DOHH2 (cell line): ENCODE measurements at regions not wholly inside any gene's neighbourhood (a gene's known extent, or its start where the extent isn't known, plus 50 kb on each side); places are given as distances from the start of the nearest gene placed in this dataset.

Source experiments
- H3F3A ChIP-seq: fragments of 200-600 bp; sonication (generic), shearing (Covaris generic); 2 replicates; pipeline ENCODE4 v1.6.0; 2016; ENCODE audit warnings: antibody characterized with exemption, mild to moderate bottlenecking; ENCODE audit not compliant: control insufficient read depth, insufficient read depth
- H3K27ac ChIP-seq: fragments of 200-600 bp; sonication (generic); 2 replicates; pipeline ENCODE4 v1.5.1; 2014; ENCODE audit warnings: low read depth, mild to moderate bottlenecking, low read length, moderate library complexity
- H3K27me3 ChIP-seq: fragments of 200-600 bp; sonication (generic); 2 replicates; pipeline ENCODE4 v1.6.1; 2014; ENCODE audit warnings: mild to moderate bottlenecking, low read length, mixed read lengths; ENCODE audit not compliant: control insufficient read depth
- H3K36me3 ChIP-seq: fragments of 200-600 bp; sonication (generic); 2 replicates; pipeline ENCODE4 v1.6.1; 2014; ENCODE audit warnings: mild to moderate bottlenecking, low read length, moderate library complexity, mixed read lengths; ENCODE audit not compliant: control insufficient read depth
- H3K4me1 ChIP-seq: fragments of 200-600 bp; sonication (generic); 2 replicates; pipeline ENCODE4 v1.6.1; 2014; ENCODE audit warnings: mild to moderate bottlenecking, low read length, mixed read lengths; ENCODE audit not compliant: control insufficient read depth
- H3K4me2 ChIP-seq: fragments of 200-600 bp; sonication (generic); 2 replicates; pipeline ENCODE4 v1.6.0; 2014; ENCODE audit warnings: mild to moderate bottlenecking, low read length, moderate library complexity
- H3K4me3 ChIP-seq: fragments of 200-600 bp; sonication (generic); 2 replicates; pipeline ENCODE4 v1.5.1; 2014; ENCODE audit warnings: mild to moderate bottlenecking, low read length, mixed read lengths
- H3K79me2 ChIP-seq: fragments of 200-600 bp; sonication (generic); 2 replicates; pipeline ENCODE4 v1.6.1; 2014; ENCODE audit warnings: mild to moderate bottlenecking, low read length, mixed read lengths; ENCODE audit not compliant: control insufficient read depth
- H3K9me2 ChIP-seq: fragments of 200-600 bp; sonication (generic); replicated peaks from 2 replicates; pipeline ENCODE4 v1.6.1; 2014; ENCODE audit warnings: mild to moderate bottlenecking, low read length, mixed read lengths; ENCODE audit not compliant: control insufficient read depth
- H3K9me3 ChIP-seq: fragments of 200-600 bp; sonication (generic); 2 replicates; pipeline ENCODE4 v1.6.1; 2014; ENCODE audit warnings: antibody characterized with exemption, low read length, mixed read lengths; ENCODE audit not compliant: control insufficient read depth, insufficient read depth
- H4K20me1 ChIP-seq: fragments of 200-600 bp; sonication (generic); 2 replicates; pipeline ENCODE4 v1.6.0; 2014; ENCODE audit warnings: low read depth, mild to moderate bottlenecking, antibody characterized with exemption, low read length, moderate library complexity; ENCODE audit not compliant: control insufficient read depth, insufficient read depth
- EZH2phosphoT487 ChIP-seq: fragments of 200-600 bp; sonication (generic); IDR thresholded peaks from 2 replicates; pipeline ENCODE4 v1.6.1; 2017; ENCODE audit warnings: borderline replicate concordance, mild to moderate bottlenecking, antibody characterized with exemption, low read length, moderate library complexity, mixed read lengths
- TF ChIP-seq, protein P1 (sequence below): fragments of 200-600 bp; sonication (generic); IDR thresholded peaks from one replicate; pipeline ENCODE4 v1.5.1; 2014; ENCODE audit warnings: antibody characterized with exemption, mild to moderate bottlenecking, low read depth, low read length; ENCODE audit not compliant: poor library complexity, severe bottlenecking

DNA sequence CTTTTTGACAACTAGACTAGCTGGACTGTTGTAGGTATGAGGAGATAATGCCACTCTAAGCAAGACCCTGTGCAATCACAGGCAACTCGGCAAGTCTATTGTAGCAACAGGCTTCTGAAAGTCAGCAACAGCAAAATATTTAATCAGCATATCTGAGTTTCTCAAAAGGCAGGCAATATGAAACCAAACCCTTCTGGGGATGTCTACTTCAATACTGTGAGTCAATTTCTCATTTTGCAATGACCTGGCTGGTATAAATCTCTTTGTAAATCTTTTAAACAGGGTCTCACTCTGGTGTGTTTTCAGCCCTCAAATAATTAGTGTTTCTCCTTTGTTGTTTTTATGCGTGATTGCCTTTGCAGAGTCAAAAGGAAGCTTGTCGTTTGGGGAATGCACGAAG lies 1044.5 kb downstream of the NTRK3 start:
- no peaks in the 10 kb centered on the region for H3K79me2 ChIP-seq
- no peaks in the 10 kb centered on the region for H3K27me3 ChIP-seq
- no peaks in the 10 kb centered on the region for H3K9me2 ChIP-seq
- H3K4me2 ChIP-seq, result no peak overlapping the region
- H4K20me1 ChIP-seq, result no peaks in the 10 kb centered on the region
- H3K36me3 ChIP-seq, result no peaks in the 10 kb centered on the region
- H3K4me1 ChIP-seq, result no peaks in the 10 kb centered on the region
- H3K27ac ChIP-seq, result no peak overlapping the region
- TF ChIP-seq, protein P1, sequence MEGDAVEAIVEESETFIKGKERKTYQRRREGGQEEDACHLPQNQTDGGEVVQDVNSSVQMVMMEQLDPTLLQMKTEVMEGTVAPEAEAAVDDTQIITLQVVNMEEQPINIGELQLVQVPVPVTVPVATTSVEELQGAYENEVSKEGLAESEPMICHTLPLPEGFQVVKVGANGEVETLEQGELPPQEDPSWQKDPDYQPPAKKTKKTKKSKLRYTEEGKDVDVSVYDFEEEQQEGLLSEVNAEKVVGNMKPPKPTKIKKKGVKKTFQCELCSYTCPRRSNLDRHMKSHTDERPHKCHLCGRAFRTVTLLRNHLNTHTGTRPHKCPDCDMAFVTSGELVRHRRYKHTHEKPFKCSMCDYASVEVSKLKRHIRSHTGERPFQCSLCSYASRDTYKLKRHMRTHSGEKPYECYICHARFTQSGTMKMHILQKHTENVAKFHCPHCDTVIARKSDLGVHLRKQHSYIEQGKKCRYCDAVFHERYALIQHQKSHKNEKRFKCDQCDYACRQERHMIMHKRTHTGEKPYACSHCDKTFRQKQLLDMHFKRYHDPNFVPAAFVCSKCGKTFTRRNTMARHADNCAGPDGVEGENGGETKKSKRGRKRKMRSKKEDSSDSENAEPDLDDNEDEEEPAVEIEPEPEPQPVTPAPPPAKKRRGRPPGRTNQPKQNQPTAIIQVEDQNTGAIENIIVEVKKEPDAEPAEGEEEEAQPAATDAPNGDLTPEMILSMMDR, result no peak
- TF ChIP-seq EZH2phosphoT487, result no peak
- no peak overlapping the region for H3K4me3 ChIP-seq
- H3F3A ChIP-seq, result no peaks in the 10 kb centered on the region
- H3K9me3 ChIP-seq, result no peaks in the 10 kb centered on the region

DNA sequence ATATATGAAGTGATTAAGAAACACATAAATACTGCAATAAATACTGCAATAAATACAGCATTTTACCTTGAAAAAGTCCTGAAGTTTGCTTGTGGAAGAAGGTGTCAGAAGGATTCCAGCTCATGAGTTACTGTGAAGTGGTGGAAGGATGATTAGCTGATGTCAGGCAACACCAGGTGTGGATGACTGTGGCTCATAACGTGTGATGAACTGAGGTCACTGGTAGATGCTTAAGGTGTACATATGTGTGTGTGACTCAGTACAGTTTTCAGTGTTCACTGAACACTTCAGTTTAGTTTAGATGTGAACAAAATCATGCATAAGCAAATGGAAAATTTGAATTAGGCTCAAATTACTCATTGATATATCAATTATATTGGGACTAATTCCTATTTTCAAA lies 1045.0 kb downstream of the NTRK3 start:
- no peaks in the 10 kb centered on the region for H3K36me3 ChIP-seq
- H3K9me3 ChIP-seq, result no peaks in the 10 kb centered on the region
- H3K9me2 ChIP-seq, result no peaks in the 10 kb centered on the region
- no peak overlapping the region for H3K4me3 ChIP-seq
- no peaks in the 10 kb centered on the region for H3K79me2 ChIP-seq
- no peaks in the 10 kb centered on the region for H4K20me1 ChIP-seq
- H3K27ac ChIP-seq, result no peak overlapping the region
- H3K4me2 ChIP-seq, result no peak overlapping the region
- TF ChIP-seq, protein P1, result no peak
- no peak for TF ChIP-seq EZH2phosphoT487
- no peaks in the 10 kb centered on the region for H3K4me1 ChIP-seq
- no peaks in the 10 kb centered on the region for H3F3A ChIP-seq
- no peaks in the 10 kb centered on the region for H3K27me3 ChIP-seq

DNA sequence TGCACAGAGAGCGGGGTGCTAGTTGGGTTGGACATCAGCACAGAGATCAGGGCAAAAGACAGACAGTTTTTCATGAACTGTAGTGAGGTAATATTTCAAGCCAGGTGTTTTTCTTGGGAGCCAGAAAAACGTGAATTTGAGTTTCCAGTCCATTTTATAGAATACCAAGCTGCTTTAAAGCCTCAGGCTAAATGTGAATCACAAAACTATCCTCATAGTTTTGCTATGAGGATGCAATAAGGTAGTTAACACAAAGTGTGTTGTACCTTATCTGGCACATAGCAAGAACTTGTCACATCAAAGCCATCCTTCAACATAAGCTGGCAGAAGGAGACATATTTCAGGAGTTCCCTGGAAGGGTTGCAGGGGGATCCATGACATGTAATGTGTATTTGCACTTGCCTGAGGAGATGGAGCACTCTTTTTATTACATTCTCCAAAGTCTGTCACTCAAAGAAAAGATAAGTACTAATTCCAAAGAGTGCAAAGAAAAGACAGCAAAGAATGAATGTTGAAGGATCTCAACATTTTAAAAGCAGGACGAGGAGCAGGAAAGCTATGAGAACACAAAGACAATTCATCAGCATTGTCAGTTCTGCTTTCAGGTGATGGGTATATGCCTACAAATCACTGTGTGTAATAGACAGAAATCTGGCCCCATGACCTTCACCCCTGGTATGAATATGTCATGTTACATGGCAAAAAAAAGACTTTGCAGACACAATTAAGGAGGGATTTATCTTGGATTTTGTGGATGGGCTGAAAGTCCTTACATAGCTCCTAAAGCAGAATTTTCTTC lies 1046.4 kb downstream of the NTRK3 start:
- H3K9me2 ChIP-seq, result no peaks in the 10 kb centered on the region
- H3K27me3 ChIP-seq, result no peaks in the 10 kb centered on the region
- no peaks in the 10 kb centered on the region for H3K36me3 ChIP-seq
- no peaks in the 10 kb centered on the region for H4K20me1 ChIP-seq
- no peaks in the 10 kb centered on the region for H3K9me3 ChIP-seq
- no peaks in the 10 kb centered on the region for H3K4me1 ChIP-seq
- H3F3A ChIP-seq, result no peaks in the 10 kb centered on the region
- H3K79me2 ChIP-seq, result no peaks in the 10 kb centered on the region
- no peak overlapping the region for H3K27ac ChIP-seq
- H3K4me3 ChIP-seq, result no peak overlapping the region
- no peak overlapping the region for H3K4me2 ChIP-seq
- TF ChIP-seq, protein P1, result no peak
- no peak for TF ChIP-seq EZH2phosphoT487
